GM23248 (cell line): ENCODE measurements at regions not wholly inside any gene's neighbourhood (a gene's known extent, or its start where the extent isn't known, plus 50 kb on each side); places are given as distances from the start of the nearest gene placed in this dataset.

ENCODE experiments used
- EZH2 ChIP-seq: fragments of 200-600 bp; sonication (generic); IDR thresholded peaks from 2 replicates; pipeline ENCODE4 v1.6.1; 2018; ENCODE audit warnings: antibody characterized with exemption, mild to moderate bottlenecking; ENCODE audit not compliant: insufficient read depth, poor library complexity, severe bottlenecking
- EZH2phosphoT487 ChIP-seq: fragments of 200-600 bp; sonication (generic); IDR thresholded peaks from 2 replicates; pipeline ENCODE4 v1.6.1; 2018; ENCODE audit warnings: antibody characterized with exemption, moderate library complexity, mild to moderate bottlenecking, low read depth; ENCODE audit not compliant: insufficient read depth

GRCh38 chr2:146239392-146240135, 1605.3 kb upstream of the ACVR2A start:
- TF ChIP-seq EZH2phosphoT487, result no peak
- no peak for TF ChIP-seq EZH2
